Ishikawa (cell line): ENCODE measurements at regions not wholly inside any gene's neighbourhood (a gene's known extent, or its start where the extent isn't known, plus 50 kb on each side); places are given as distances from the start of the nearest gene placed in this dataset.

ENCODE experiments used
- CEBPB ChIP-seq: IDR thresholded peaks from 2 replicates; pipeline ENCODE4 v1.6.1; 2012
- EP300 ChIP-seq: IDR thresholded peaks from 2 replicates; pipeline ENCODE4 v1.6.1; 2012; ENCODE audit warnings: borderline replicate concordance
- FOXM1 ChIP-seq: IDR thresholded peaks from 2 replicates; pipeline ENCODE4 v1.6.1; 2012; ENCODE audit warnings: low read depth, borderline replicate concordance
- NFIC ChIP-seq: IDR thresholded peaks from 2 replicates; pipeline ENCODE4 v1.6.1; 2012
- REST ChIP-seq: IDR thresholded peaks from 2 replicates; pipeline ENCODE4 v1.6.1; 2012; ENCODE audit warnings: low read depth, mild to moderate bottlenecking
- TAF1 ChIP-seq: IDR thresholded peaks from 2 replicates; pipeline ENCODE4 v1.6.1; 2012; ENCODE audit warnings: low read depth, mild to moderate bottlenecking
- TEAD4 ChIP-seq: IDR thresholded peaks from 2 replicates; pipeline ENCODE4 v1.6.1; 2012

DNA sequence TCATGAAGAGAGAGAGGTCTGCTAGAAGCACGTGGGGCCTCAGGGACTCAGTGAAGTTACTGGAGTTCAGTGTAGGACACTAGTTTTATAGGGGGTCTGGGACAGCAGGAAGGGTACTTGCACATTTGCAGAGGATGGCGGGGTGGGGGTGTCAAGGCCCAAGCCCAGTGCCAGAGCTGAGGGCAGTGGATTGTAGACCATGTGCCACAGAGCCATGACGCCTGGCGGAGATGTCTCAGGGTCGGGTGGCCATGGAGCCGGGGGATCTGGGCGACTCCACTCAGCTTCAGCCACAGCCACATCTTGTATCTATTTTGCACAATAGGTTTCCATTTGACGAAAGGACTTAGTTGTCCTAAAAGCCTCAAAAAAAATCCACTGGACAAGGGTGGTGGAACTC is 50.4 kb upstream of the RGMA start:
- TF ChIP-seq REST: no peak
- no peak for TF ChIP-seq TAF1
- no peak for TF ChIP-seq TEAD4
- no peak for TF ChIP-seq FOXM1
- no peak for TF ChIP-seq CEBPB
- no peak for TF ChIP-seq NFIC

DNA sequence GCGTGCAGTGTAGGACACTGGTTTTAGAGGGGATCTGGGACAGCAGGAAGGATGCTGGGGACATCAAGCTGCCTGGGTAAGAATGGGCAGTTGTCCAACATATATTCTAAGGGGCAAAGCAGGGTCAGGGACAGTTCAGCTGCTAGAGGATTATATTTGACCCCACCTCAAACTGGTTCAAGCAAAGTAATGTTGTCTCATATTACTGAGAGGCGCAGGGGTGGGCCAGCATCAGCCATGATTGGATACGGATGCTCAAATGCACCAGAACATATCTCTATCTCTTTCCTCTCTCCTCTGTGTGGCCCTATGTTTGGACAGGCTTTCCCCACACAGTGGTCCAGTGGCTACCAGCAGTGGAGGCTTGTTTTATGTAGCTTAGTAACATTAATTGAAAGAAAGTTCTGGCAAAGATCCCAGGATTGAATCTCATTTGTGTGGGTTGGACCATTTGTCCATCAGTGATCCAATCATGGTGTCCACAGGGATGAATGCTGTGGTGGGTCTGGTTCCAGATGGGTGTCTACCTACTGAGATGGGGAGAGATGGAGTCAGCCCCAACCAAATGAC is 49.8 kb upstream of the RGMA start:
- TF ChIP-seq NFIC (no peak), EP300 (no peak)
